OCI-LY3 (cell line): ENCODE measurements at regions not wholly inside any gene's neighbourhood (a gene's known extent, or its start where the extent isn't known, plus 50 kb on each side); places are given as distances from the start of the nearest gene placed in this dataset.

ENCODE experiments used
- EZH2phosphoT487 ChIP-seq: fragments of 200-600 bp; shearing (Covaris generic); IDR thresholded peaks from 2 replicates; pipeline ENCODE4 v1.6.1; 2018; ENCODE audit warnings: antibody characterized with exemption, mixed run types, low read depth
- TF ChIP-seq, protein P1 (sequence below): fragments of 200-600, 300-600 bp; sonication (generic); IDR thresholded peaks from 2 replicates; pipeline ENCODE4 v1.5.1; 2014; ENCODE audit warnings: antibody characterized with exemption, low read length, low read depth

DNA sequence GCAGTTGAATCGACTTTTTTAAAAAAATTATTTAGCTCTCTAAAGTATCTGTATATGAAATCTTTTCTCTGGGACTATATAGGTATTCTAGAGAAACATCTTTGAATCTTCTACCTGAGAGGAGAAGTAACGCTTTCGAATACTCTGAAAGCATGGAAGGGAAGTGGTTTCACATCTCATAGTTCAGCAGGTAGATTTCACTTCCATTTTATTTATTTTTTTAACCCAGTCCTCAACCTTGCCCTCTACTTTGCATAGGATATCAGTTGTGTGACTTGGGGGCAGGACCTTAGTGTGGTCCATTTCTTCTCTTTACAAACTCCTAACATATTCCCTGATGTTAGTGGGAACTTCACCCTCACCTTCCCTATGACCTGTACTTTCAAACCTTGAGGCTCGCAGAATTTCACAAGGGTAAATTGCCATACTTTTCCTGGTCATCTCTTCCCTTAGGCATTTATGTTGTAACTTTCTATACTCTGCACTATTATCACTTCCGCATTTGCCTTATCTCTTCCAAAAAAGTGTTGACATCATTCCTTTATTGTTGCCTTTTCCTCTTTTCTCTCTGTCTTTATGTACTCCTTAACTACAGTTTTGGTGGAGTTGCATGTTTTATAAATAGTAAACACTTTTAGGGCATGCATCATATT, 1208.5 kb upstream of the ADGRL4 start:
- TF ChIP-seq, protein P1, sequence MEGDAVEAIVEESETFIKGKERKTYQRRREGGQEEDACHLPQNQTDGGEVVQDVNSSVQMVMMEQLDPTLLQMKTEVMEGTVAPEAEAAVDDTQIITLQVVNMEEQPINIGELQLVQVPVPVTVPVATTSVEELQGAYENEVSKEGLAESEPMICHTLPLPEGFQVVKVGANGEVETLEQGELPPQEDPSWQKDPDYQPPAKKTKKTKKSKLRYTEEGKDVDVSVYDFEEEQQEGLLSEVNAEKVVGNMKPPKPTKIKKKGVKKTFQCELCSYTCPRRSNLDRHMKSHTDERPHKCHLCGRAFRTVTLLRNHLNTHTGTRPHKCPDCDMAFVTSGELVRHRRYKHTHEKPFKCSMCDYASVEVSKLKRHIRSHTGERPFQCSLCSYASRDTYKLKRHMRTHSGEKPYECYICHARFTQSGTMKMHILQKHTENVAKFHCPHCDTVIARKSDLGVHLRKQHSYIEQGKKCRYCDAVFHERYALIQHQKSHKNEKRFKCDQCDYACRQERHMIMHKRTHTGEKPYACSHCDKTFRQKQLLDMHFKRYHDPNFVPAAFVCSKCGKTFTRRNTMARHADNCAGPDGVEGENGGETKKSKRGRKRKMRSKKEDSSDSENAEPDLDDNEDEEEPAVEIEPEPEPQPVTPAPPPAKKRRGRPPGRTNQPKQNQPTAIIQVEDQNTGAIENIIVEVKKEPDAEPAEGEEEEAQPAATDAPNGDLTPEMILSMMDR: no peak
- TF ChIP-seq EZH2phosphoT487: no peak
